Neural progenitor cell (in vitro differentiated cells): ENCODE measurements at regions not wholly inside any gene's neighbourhood (a gene's known extent, or its start where the extent isn't known, plus 50 kb on each side); places are given as distances from the start of the nearest gene placed in this dataset.

ENCODE experiments used
- CTCF ChIP-seq: fragments of 200-600 bp; sonication (generic); IDR thresholded peaks from 2 replicates; pipeline ENCODE4 v1.5.1; 2017; ENCODE audit warnings: antibody characterized with exemption, mild to moderate bottlenecking
- EZH2 ChIP-seq: fragments of 200-600 bp; sonication (generic); IDR thresholded peaks from 2 replicates; pipeline ENCODE4 v1.6.1; 2017; ENCODE audit warnings: antibody characterized with exemption, mild to moderate bottlenecking, moderate library complexity

GRCh38 chr13:99855526-99856420 is 115.8 kb downstream of the ZIC5 start:
- TF ChIP-seq CTCF: no peak
- no peak for TF ChIP-seq EZH2
